ENCODE measurements at regions not wholly inside any gene's neighbourhood (a gene's known extent, or its start where the extent isn't known, plus 50 kb on each side); places are given as distances from the start of the nearest gene placed in this dataset.
"Not testable (repeated sequence)": the region's sequence is repeated elsewhere in the genome, so short reads cannot be mapped to it uniquely, and the experiment has no call there.

GRCh38 chr14:44609201-44609600, 102.1 kb upstream of the FSCB start:
- H3K9me3 ChIP-seq (ENCODE audit: low read depth, low read length, poor library complexity, severe bottlenecking) = no peaks in the 10 kb centered on the region
- H3K27me3 ChIP-seq (replicated peaks; ENCODE audit: insufficient read depth, low read depth, low read length, poor library complexity) = no peaks in the 10 kb centered on the region
- no peak for DNase-seq (ENCODE audit: low spot score)
- ChIA-PET CTCF (no interaction called here), POLR2A (ENCODE audit: low non-redundant PET) (no interaction called here)
- H3K27ac ChIP-seq (ENCODE audit: low read depth, low read length, poor library complexity, severe bottlenecking) = peak overlapping the region; percentile 93
- BruUV-seq (replicated peaks) = no TSS peak
- intact Hi-C loops (cut with micrococcal nuclease; ENCODE audit: unreplicated experiment) = no loop called here
- TF ChIP-seq CTCF (conservative IDR thresholded peaks at IDR 0.05; ENCODE audit: low read depth, low read length) (no peak), EZH2 (IDR thresholded peaks at IDR 0.05; ENCODE audit: borderline replicate concordance, low read depth, low read length, poor library complexity, severe bottlenecking) (no peak)
- no peaks in the 10 kb centered on the region for H3K36me3 ChIP-seq (ENCODE audit: insufficient read depth, low read length, poor library complexity, severe bottlenecking)
- peaks cover 53% of the 10 kb centered on the region for H3K4me1 ChIP-seq (ENCODE audit: insufficient read depth, low read length, poor library complexity, severe bottlenecking)
- H3K4me3 ChIP-seq (ENCODE audit: low read depth, low read length, poor library complexity, severe bottlenecking) = no peak overlapping the region

GRCh38 chr14:44607701-44608100, 100.6 kb upstream of the FSCB start:
- Histone ChIP-seq H3K9me3 (ENCODE audit: low read depth, low read length, poor library complexity, severe bottlenecking) (no peaks in the 10 kb centered on the region), H3K4me3 (ENCODE audit: low read depth, low read length, poor library complexity, severe bottlenecking) (no peak overlapping the region), H3K27me3 (replicated peaks; ENCODE audit: insufficient read depth, low read depth, low read length, poor library complexity) (no peaks in the 10 kb centered on the region), H3K36me3 (ENCODE audit: insufficient read depth, low read length, poor library complexity, severe bottlenecking) (no peaks in the 10 kb centered on the region), H3K27ac (ENCODE audit: low read depth, low read length, poor library complexity, severe bottlenecking) (no peak overlapping the region), H3K4me1 (ENCODE audit: insufficient read depth, low read length, poor library complexity, severe bottlenecking) (peaks cover 42% of the 10 kb centered on the region)
- no peak for DNase-seq (ENCODE audit: low spot score)
- intact Hi-C loops (cut with micrococcal nuclease; ENCODE audit: unreplicated experiment) = no loop called here
- BruUV-seq (replicated peaks) = no TSS peak
- ChIA-PET POLR2A (ENCODE audit: low non-redundant PET) (no interaction called here), CTCF (no interaction called here)
- TF ChIP-seq CTCF (conservative IDR thresholded peaks at IDR 0.05; ENCODE audit: low read depth, low read length) (no peak), EZH2 (IDR thresholded peaks at IDR 0.05; ENCODE audit: borderline replicate concordance, low read depth, low read length, poor library complexity, severe bottlenecking) (no peak)

DNA sequence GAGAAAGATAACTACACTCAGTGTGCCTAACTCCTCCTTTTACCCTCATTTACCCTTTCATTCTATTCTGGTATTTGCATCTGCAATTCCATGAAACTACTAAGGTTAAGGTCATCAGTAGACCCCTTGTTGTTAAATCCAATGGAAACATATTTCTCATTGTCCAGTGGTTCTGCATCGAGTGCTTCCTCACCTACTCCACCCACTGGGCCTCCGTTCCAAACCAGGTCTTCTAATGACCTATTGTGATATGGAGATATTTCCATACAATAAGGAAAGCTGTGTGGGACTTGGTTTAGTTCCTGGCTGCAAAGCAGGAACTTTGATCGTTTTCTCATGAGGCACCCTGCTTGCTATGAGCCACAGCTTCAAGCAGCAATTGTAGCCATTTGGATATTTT, 99.5 kb upstream of the FSCB start:
- BruUV-seq (replicated peaks) = no TSS peak
- intact Hi-C loops (cut with micrococcal nuclease; ENCODE audit: unreplicated experiment) = no loop called here

GRCh38 chr14:44601266-44601665, 94.2 kb upstream of the FSCB start:
- H3K36me3 ChIP-seq (ENCODE audit: insufficient read depth, low read length, poor library complexity, severe bottlenecking); DNase-seq (ENCODE audit: low spot score); intact Hi-C loops (cut with micrococcal nuclease; ENCODE audit: unreplicated experiment); CTCF ChIA-PET; H3K4me3 ChIP-seq (ENCODE audit: low read depth, low read length, poor library complexity, severe bottlenecking); H3K27me3 ChIP-seq (replicated peaks; ENCODE audit: insufficient read depth, low read depth, low read length, poor library complexity); POLR2A ChIA-PET (ENCODE audit: low non-redundant PET); H3K9me3 ChIP-seq (ENCODE audit: low read depth, low read length, poor library complexity, severe bottlenecking); BruUV-seq (replicated peaks); H3K27ac ChIP-seq (ENCODE audit: low read depth, low read length, poor library complexity, severe bottlenecking); H3K4me1 ChIP-seq (ENCODE audit: insufficient read depth, low read length, poor library complexity, severe bottlenecking): not testable (repeated sequence)

More for the DNA sequence above, 99.5 kb upstream of the FSCB start:
- Histone ChIP-seq H3K4me1 (ENCODE audit: insufficient read depth, low read length, poor library complexity, severe bottlenecking) (peaks cover 31% of the 10 kb centered on the region), H3K9me3 (ENCODE audit: low read depth, low read length, poor library complexity, severe bottlenecking) (no peaks in the 10 kb centered on the region), H3K4me3 (ENCODE audit: low read depth, low read length, poor library complexity, severe bottlenecking) (no peak overlapping the region), H3K27ac (ENCODE audit: low read depth, low read length, poor library complexity, severe bottlenecking) (no peak overlapping the region), H3K27me3 (replicated peaks; ENCODE audit: insufficient read depth, low read depth, low read length, poor library complexity) (no peaks in the 10 kb centered on the region), H3K36me3 (ENCODE audit: insufficient read depth, low read length, poor library complexity, severe bottlenecking) (no peaks in the 10 kb centered on the region)
- no peak for DNase-seq (ENCODE audit: low spot score)
- ChIA-PET POLR2A (ENCODE audit: low non-redundant PET) (no interaction called here), CTCF (no interaction called here)
- TF ChIP-seq CTCF (conservative IDR thresholded peaks at IDR 0.05; ENCODE audit: low read depth, low read length) = no peak
- TF ChIP-seq EZH2 (IDR thresholded peaks at IDR 0.05; ENCODE audit: borderline replicate concordance, low read depth, low read length, poor library complexity, severe bottlenecking) = no peak
